GM23338 (cell line): ENCODE measurements at regions not wholly inside any gene's neighbourhood (a gene's known extent, or its start where the extent isn't known, plus 50 kb on each side); places are given as distances from the start of the nearest gene placed in this dataset.

Experiments used
- ATAC-seq: fragments of 200-7000 bp; cut with Tn5 transposase; 3 replicates; pipeline ENCODE4 v1.9.1; 2020
- DNase-seq: peaks from one replicate; pipeline ENCODE4 v3.0.0-alpha.2; 2015; ENCODE audit warnings: low spot score
- H2AFZ ChIP-seq: fragments of 200-600 bp; sonication (generic); 2 replicates; pipeline ENCODE4 v1.8.0; 2016; ENCODE audit warnings: antibody characterized with exemption, mild to moderate bottlenecking, moderate library complexity
- H3F3A ChIP-seq: fragments of 200-600 bp; sonication (generic); replicated peaks from 2 replicates; pipeline ENCODE4 v1.8.0; 2017; ENCODE audit warnings: antibody characterized with exemption, mixed run types, low read depth
- H3K27ac ChIP-seq: fragments of 200-600 bp; sonication (generic); 2 replicates; pipeline ENCODE4 v1.6.1; 2016; ENCODE audit warnings: low read depth
- H3K27me3 ChIP-seq: fragments of 200-600 bp; sonication (generic); 2 replicates; pipeline ENCODE4 v1.8.0; 2016; ENCODE audit warnings: mild to moderate bottlenecking, mixed run types, moderate library complexity; ENCODE audit not compliant: insufficient read depth
- H3K36me3 ChIP-seq: fragments of 200-600 bp; sonication (generic); 2 replicates; pipeline ENCODE4 v1.8.0; 2016; ENCODE audit warnings: mild to moderate bottlenecking; ENCODE audit not compliant: insufficient read depth
- H3K4me1 ChIP-seq: fragments of 200-600 bp; sonication (generic); 2 replicates; pipeline ENCODE4 v1.8.0; 2016; ENCODE audit warnings: mild to moderate bottlenecking, moderate library complexity; ENCODE audit not compliant: insufficient read depth
- H3K4me2 ChIP-seq: fragments of 200-600 bp; sonication (generic); 2 replicates; pipeline ENCODE4 v1.7.1; 2017; ENCODE audit warnings: mixed run types
- H3K4me3 ChIP-seq: fragments of 200-600 bp; sonication (generic); 2 replicates; pipeline ENCODE4 v1.6.1; 2016; ENCODE audit warnings: mixed run types
- H3K79me2 ChIP-seq: fragments of 200-600 bp; sonication (generic); replicated peaks from 2 replicates; pipeline ENCODE4 v1.8.0; 2017; ENCODE audit warnings: mild to moderate bottlenecking; ENCODE audit not compliant: insufficient read depth
- H3K9me2 ChIP-seq: fragments of 200-600 bp; sonication (generic); 2 replicates; pipeline ENCODE4 v1.8.0; 2017; ENCODE audit not compliant: insufficient read depth
- H4K20me1 ChIP-seq: fragments of 200-600 bp; sonication (generic); replicated peaks from 2 replicates; pipeline ENCODE4 v1.8.0; 2017; ENCODE audit warnings: mild to moderate bottlenecking; ENCODE audit not compliant: insufficient read depth
- H3K27ac Mint-ChIP-seq: 2 replicates; pipeline ENCODE4 v1.8.0; 2020; ENCODE audit warnings: inconsistent platforms, mild to moderate bottlenecking, moderate library complexity, mixed read lengths
- H3K27me3 Mint-ChIP-seq: 3 replicates; pipeline ENCODE4 v1.8.0; 2022; ENCODE audit warnings: low read depth, mild to moderate bottlenecking, moderate library complexity, mixed read lengths, inconsistent platforms; ENCODE audit not compliant: insufficient read depth, poor library complexity
- H3K36me3 Mint-ChIP-seq: 3 replicates; pipeline ENCODE4 v1.8.0; 2021; ENCODE audit warnings: low read depth, mild to moderate bottlenecking, inconsistent platforms, moderate library complexity, mixed read lengths
- H3K4me1 Mint-ChIP-seq: 3 replicates; pipeline ENCODE4 v1.8.0; 2020; ENCODE audit warnings: mild to moderate bottlenecking, inconsistent platforms, mixed read lengths
- H3K4me3 Mint-ChIP-seq: 3 replicates; pipeline ENCODE4 v1.8.0; 2021; ENCODE audit warnings: moderate library complexity, mild to moderate bottlenecking, inconsistent platforms, mixed read lengths
- H3K9me3 Mint-ChIP-seq: 3 replicates; pipeline ENCODE4 v1.8.0; 2020; ENCODE audit warnings: moderate library complexity, mild to moderate bottlenecking, inconsistent platforms, mixed read lengths
- CTCF ChIP-seq, 2 experiments: fragments of 200-600 bp in 1 of 2; sonication (generic) in 1 of 2; conservative IDR thresholded peaks; 2 replicates each; pipeline versions ENCODE4 v1.5.1 to v1.6.1; 2016 to 2017; ENCODE audit warnings: antibody characterized with exemption in 2 of 2, low read depth in 2 of 2, mild to moderate bottlenecking in 2 of 2, moderate library complexity in 1 of 2
- EZH2 ChIP-seq: fragments of 200-600 bp; sonication (generic); IDR thresholded peaks from one replicate; pipeline ENCODE4 v1.8.0; 2017; ENCODE audit warnings: antibody characterized with exemption, mild to moderate bottlenecking, low read depth; ENCODE audit not compliant: unreplicated experiment
- NANOG ChIP-seq: IDR thresholded peaks from 2 replicates; pipeline ENCODE4 v1.6.1; 2016; ENCODE audit warnings: antibody characterized with exemption, borderline replicate concordance
- REST ChIP-seq: IDR thresholded peaks from one replicate; pipeline ENCODE4 v1.6.1; 2018; ENCODE audit warnings: antibody characterized with exemption; ENCODE audit not compliant: unreplicated experiment
- ZNF331 ChIP-seq: fragments of 250-450 bp; sonication (Bioruptor Pico); IDR thresholded peaks from 2 replicates; pipeline ENCODE4 v1.5.0; 2020; ENCODE audit warnings: low read depth, mild to moderate bottlenecking, moderate library complexity

DNA sequence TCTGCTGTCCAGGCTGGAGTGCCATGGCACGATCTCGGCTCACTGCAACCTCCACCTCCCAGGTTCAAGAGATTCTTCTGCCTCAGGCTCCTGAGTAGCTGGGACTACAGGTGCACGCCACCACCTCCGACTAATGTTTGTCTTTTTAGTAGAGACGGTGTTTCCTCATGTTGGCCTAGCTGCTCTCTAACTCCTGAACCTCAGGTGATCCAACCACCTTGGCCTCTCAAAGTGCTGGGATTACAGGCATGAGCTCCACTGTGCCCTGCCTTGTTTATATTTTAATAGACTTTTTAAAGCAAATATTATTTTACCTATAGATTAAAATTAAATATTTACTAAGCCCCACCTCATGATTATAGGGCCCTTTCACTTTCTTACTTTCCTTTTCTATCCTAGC is 483.2 kb upstream of the EPHA7 start:
- no peak for ATAC-seq
- no peak overlapping the region for H3K4me3 ChIP-seq
- no peaks in the 10 kb centered on the region for H3F3A ChIP-seq

DNA sequence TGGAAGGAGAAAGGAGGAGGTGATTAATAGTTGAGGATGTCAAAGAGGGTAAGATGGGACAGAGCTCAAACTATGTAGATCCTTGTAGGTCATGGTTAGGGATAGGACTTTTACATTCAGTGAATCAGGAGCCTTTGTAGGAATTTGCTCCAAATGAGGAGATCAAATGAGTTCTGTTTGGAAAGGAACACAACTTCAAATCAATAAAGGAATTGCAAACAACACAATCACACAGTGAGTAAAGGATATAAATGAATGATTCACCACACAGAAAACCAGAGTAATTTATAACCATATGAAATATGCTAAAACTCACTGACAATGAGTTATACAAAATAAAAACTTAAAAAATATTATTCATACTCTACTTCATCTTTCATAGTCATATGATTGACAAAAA is 480.8 kb upstream of the EPHA7 start:
- Mint-ChIP-seq H3K4me3 (no peak overlapping the region), H3K27me3 (no peaks in the 10 kb centered on the region), H3K4me1 (no peaks in the 10 kb centered on the region; the same call in 2 of the 3 replicates), H3K36me3 (peaks cover 20% of the 10 kb centered on the region), H3K27ac (no peak overlapping the region), H3K9me3 (peaks cover 17% of the 10 kb centered on the region)
- Histone ChIP-seq H3K36me3 (0 out of 2 replicates have a peak, but pooled peaks cover 4% of the 10 kb centered on the region), H3K27ac (no peak overlapping the region), H3K79me2 (no peaks in the 10 kb centered on the region), H3K4me1 (no peaks in the 10 kb centered on the region), H2AFZ (no peak overlapping the region), H3K27me3 (no peaks in the 10 kb centered on the region), H3K4me2 (no peak overlapping the region), H3F3A (no peaks in the 10 kb centered on the region), H3K9me2 (no peaks in the 10 kb centered on the region), H3K4me3 (no peak overlapping the region), H4K20me1 (no peaks in the 10 kb centered on the region)
- ATAC-seq (no peak), DNase-seq (no peak)
- TF ChIP-seq REST (no peak), NANOG (no peak), CTCF (conservative IDR thresholded peaks at IDR 0.05; ENCODE audit: low read depth in 2 of 2) (no peak), ZNF331 (no peak)

More for the DNA sequence above, 483.2 kb upstream of the EPHA7 start:
- Mint-ChIP-seq H3K4me1 (no peaks in the 10 kb centered on the region; the same call in 2 of the 3 replicates), H3K27ac (no peak overlapping the region), H3K27me3 (no peaks in the 10 kb centered on the region), H3K4me3 (no peak overlapping the region), H3K9me3 (peaks cover 28% of the 10 kb centered on the region), H3K36me3 (peaks cover 28% of the 10 kb centered on the region)
- TF ChIP-seq REST (no peak), EZH2 (no peak), NANOG (no peak)
- Histone ChIP-seq H3K9me2 (peaks cover 5% of the 10 kb centered on the region), H3K27me3 (no peaks in the 10 kb centered on the region), H3K4me2 (no peak overlapping the region), H3K4me1 (no peaks in the 10 kb centered on the region), H4K20me1 (no peaks in the 10 kb centered on the region), H3K79me2 (no peaks in the 10 kb centered on the region), H3K27ac (no peak overlapping the region), H3K36me3 (0 out of 2 replicates have a peak, but pooled peaks cover 4% of the 10 kb centered on the region), H2AFZ (no peak overlapping the region)
- no peak for DNase-seq
